ENCODE measurements at regions not wholly inside any gene's neighbourhood (a gene's known extent, or its start where the extent isn't known, plus 50 kb on each side); places are given as distances from the start of the nearest gene placed in this dataset.

GRCh38 chr12:69071091-69071370, 138.1 kb upstream of the CPM start:
- no peak for DNase-seq (ENCODE audit: low read depth)
- TF ChIP-seq CTCF (IDR thresholded peaks at IDR 0.05; ENCODE audit: control insufficient read depth, insufficient read depth, low read depth, low read length, missing control alignments) = no peak
- H3K4me3 ChIP-seq (ENCODE audit: control insufficient read depth, low read depth, low read length) = no peak overlapping the region

GRCh38 chr12:69073035-69073434, 140.1 kb upstream of the CPM start:
- no peak for TF ChIP-seq CTCF (IDR thresholded peaks at IDR 0.05; ENCODE audit: control insufficient read depth, insufficient read depth, low read depth, low read length, missing control alignments)
- no peak overlapping the region for H3K4me3 ChIP-seq (ENCODE audit: control insufficient read depth, low read depth, low read length)
- DNase-seq (ENCODE audit: low read depth) = no peak

GRCh38 chr12:69074556-69075349, 141.8 kb upstream of the CPM start:
- H3K4me3 ChIP-seq (ENCODE audit: control insufficient read depth, low read depth, low read length) = no peak overlapping the region
- DNase-seq (ENCODE audit: low read depth) = no peak
- no peak for TF ChIP-seq CTCF (IDR thresholded peaks at IDR 0.05; ENCODE audit: control insufficient read depth, insufficient read depth, low read depth, low read length, missing control alignments)

GRCh38 chr12:69083689-69084088, 150.7 kb upstream of the CPM start:
- no peak for TF ChIP-seq CTCF (IDR thresholded peaks at IDR 0.05; ENCODE audit: control insufficient read depth, insufficient read depth, low read depth, low read length, missing control alignments)
- DNase-seq (ENCODE audit: low read depth) = no peak
- no peak overlapping the region for H3K4me3 ChIP-seq (ENCODE audit: control insufficient read depth, low read depth, low read length)

- no peak for DNase-seq (ENCODE audit: low read depth)
- no peak for TF ChIP-seq CTCF (IDR thresholded peaks at IDR 0.05; ENCODE audit: control insufficient read depth, insufficient read depth, low read depth, low read length, missing control alignments)
- H3K4me3 ChIP-seq (ENCODE audit: control insufficient read depth, low read depth, low read length) = no peak overlapping the region
These were observed 151.9 kb upstream of the CPM start for GRCh38 chr12:69084816-69085378.

- DNase-seq (ENCODE audit: low read depth) = no peak
- TF ChIP-seq CTCF (IDR thresholded peaks at IDR 0.05; ENCODE audit: control insufficient read depth, insufficient read depth, low read depth, low read length, missing control alignments) = no peak
- H3K4me3 ChIP-seq (ENCODE audit: control insufficient read depth, low read depth, low read length) = no peak overlapping the region
These were observed 152.9 kb upstream of the CPM start for GRCh38 chr12:69085852-69086251.
